WERI-Rb-1 (cell line): ENCODE measurements at regions not wholly inside any gene's neighbourhood (a gene's known extent, or its start where the extent isn't known, plus 50 kb on each side); places are given as distances from the start of the nearest gene placed in this dataset.

Source experiments
- DNase-seq: peaks from one replicate; pipeline ENCODE4 v3.0.0-alpha.2; 2020
- H3K27ac ChIP-seq: fragments of 250-450 bp; sonication (Bioruptor Pico); 2 replicates; pipeline ENCODE4 v1.5.1; 2020; ENCODE audit warnings: mild to moderate bottlenecking, moderate library complexity
- H3K27me3 ChIP-seq: fragments of 250-450 bp; sonication (Bioruptor Pico); 2 replicates; pipeline ENCODE4 v1.5.1; 2021; ENCODE audit warnings: mild to moderate bottlenecking, low read depth, moderate library complexity; ENCODE audit not compliant: insufficient read depth, severe bottlenecking
- H3K36me3 ChIP-seq: fragments of 250-450 bp; sonication (Bioruptor Pico); 2 replicates; pipeline ENCODE4 v1.5.1; 2020; ENCODE audit warnings: mild to moderate bottlenecking, moderate library complexity
- H3K4me3 ChIP-seq: 2 replicates; pipeline ENCODE4 v1.5.1; 2011; ENCODE audit warnings: low read depth, mild to moderate bottlenecking, control low read depth, low read length
- H3K9me3 ChIP-seq: fragments of 250-450 bp; sonication (Bioruptor Pico); 2 replicates; pipeline ENCODE4 v1.5.1; 2021; ENCODE audit warnings: mild to moderate bottlenecking, moderate library complexity; ENCODE audit not compliant: severe bottlenecking
- TF ChIP-seq, protein P1 (sequence below): IDR thresholded peaks from 2 replicates; pipeline ENCODE4 v1.5.1; 2011; ENCODE audit warnings: low read depth, mild to moderate bottlenecking, control low read depth, inconsistent platforms, low read length

DNA sequence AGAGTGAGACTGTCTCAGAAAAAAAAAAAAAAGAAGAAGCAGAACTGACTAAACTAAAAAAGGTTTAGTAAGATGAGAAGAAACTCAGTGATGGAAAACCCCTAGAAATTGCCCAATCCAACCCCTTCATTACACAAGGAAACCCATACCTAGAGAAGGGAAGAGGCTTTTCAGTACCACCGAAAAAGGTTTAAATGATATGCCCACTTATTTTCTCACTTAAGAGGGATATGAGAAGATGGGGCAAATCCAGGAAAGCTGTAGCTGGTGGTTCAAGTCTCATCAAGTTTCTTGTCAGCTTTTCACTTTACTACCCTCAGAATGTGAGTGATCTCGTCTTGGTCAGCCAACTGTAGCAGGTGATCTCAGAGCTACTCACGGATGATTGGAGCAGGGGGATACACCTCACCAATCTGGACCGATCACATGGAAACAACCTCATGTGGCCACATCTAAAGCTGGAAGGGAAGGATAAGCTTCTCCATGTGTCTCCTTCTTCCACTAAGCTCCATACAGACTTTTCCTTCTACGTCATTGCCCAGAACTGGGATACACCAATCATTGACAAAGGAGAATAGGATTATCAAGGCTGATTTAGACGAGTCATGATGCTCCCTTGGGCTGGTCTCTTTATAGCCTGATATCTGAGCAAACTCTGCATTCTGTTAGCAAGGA lies 126.7 kb upstream of the POU3F1 start:
- no peak for DNase-seq
- TF ChIP-seq, protein P1, sequence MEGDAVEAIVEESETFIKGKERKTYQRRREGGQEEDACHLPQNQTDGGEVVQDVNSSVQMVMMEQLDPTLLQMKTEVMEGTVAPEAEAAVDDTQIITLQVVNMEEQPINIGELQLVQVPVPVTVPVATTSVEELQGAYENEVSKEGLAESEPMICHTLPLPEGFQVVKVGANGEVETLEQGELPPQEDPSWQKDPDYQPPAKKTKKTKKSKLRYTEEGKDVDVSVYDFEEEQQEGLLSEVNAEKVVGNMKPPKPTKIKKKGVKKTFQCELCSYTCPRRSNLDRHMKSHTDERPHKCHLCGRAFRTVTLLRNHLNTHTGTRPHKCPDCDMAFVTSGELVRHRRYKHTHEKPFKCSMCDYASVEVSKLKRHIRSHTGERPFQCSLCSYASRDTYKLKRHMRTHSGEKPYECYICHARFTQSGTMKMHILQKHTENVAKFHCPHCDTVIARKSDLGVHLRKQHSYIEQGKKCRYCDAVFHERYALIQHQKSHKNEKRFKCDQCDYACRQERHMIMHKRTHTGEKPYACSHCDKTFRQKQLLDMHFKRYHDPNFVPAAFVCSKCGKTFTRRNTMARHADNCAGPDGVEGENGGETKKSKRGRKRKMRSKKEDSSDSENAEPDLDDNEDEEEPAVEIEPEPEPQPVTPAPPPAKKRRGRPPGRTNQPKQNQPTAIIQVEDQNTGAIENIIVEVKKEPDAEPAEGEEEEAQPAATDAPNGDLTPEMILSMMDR, result no peak
- Histone ChIP-seq H3K4me3 (no peak overlapping the region), H3K27me3 (no peaks in the 10 kb centered on the region), H3K9me3 (no peaks in the 10 kb centered on the region), H3K36me3 (no peaks in the 10 kb centered on the region), H3K27ac (no peak overlapping the region)

DNA sequence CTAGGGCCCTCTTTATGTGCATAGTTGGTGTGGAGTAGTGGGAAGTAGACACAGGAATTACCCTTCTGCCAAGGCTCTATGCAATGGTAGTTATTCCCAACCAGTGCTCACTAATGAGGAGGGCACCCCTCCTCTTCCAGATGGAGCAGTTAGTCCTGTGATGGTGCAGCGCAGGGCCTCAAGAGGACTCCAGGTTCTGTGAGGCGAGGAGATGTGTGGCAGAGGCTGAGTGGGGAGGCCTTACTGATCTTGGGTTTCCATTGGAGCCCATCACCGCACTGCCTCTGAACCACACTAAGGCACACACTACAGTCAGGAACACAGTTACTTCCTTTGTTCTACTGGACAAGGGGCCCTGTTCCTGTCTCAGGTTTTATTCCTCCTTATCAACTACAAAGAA lies 122.5 kb upstream of the POU3F1 start:
- H3K27me3 ChIP-seq, result no peaks in the 10 kb centered on the region
- no peaks in the 10 kb centered on the region for H3K36me3 ChIP-seq
- H3K27ac ChIP-seq, result no peak overlapping the region
- H3K4me3 ChIP-seq, result no peak overlapping the region
- no peak for DNase-seq
- no peaks in the 10 kb centered on the region for H3K9me3 ChIP-seq
- TF ChIP-seq, protein P1, result no peak

DNA sequence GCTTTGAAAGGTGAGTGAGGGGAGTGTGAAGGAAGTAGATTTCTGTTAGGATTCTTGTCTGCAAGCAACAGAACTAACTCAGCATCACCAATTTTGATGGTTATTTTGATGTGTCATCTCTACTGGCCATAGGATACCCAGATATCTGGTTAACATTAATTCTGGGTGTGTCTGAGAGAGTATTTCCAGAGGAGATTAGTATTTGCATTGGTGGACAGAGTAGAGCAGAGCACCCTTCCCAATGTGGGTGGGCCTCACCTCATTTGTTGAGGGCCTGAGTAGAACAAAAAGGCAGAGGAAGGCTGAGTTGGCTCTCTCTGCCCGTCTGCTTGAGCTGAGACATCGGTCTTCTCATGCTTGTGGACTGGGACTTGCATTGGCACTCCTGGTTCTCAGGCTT lies 121.8 kb upstream of the POU3F1 start:
- TF ChIP-seq, protein P1, result no peak
- H3K9me3 ChIP-seq, result no peaks in the 10 kb centered on the region

DNA sequence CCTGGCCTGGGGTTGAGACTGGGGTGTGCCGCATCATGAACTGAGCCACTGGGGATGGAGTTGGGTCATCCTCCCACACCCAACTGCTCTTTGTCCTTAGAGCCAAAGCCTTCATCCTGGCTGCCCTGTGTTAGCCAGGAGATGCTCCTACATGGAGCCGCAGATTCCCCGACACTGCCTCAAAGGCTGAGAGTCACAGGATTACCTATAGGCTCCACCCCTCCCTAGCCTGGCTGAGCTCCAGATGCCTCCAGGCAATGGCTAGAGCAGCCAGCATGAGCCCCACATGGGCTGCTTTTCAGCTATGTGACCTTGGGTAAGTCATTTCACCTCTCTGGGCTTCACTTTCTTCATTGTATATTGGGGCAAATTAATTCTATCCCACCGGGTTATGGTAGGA lies 119.9 kb upstream of the POU3F1 start:
- Histone ChIP-seq H3K27ac (no peak overlapping the region), H3K27me3 (no peaks in the 10 kb centered on the region), H3K4me3 (no peak overlapping the region), H3K9me3 (no peaks in the 10 kb centered on the region), H3K36me3 (no peaks in the 10 kb centered on the region)
- TF ChIP-seq, protein P1, result no peak
- DNase-seq, result peak; percentile 22

More for the DNA sequence above, 121.8 kb upstream of the POU3F1 start:
- no peaks in the 10 kb centered on the region for H3K36me3 ChIP-seq
- H3K4me3 ChIP-seq, result no peak overlapping the region
- DNase-seq, result no peak
- H3K27ac ChIP-seq, result no peak overlapping the region
- no peaks in the 10 kb centered on the region for H3K27me3 ChIP-seq

DNA sequence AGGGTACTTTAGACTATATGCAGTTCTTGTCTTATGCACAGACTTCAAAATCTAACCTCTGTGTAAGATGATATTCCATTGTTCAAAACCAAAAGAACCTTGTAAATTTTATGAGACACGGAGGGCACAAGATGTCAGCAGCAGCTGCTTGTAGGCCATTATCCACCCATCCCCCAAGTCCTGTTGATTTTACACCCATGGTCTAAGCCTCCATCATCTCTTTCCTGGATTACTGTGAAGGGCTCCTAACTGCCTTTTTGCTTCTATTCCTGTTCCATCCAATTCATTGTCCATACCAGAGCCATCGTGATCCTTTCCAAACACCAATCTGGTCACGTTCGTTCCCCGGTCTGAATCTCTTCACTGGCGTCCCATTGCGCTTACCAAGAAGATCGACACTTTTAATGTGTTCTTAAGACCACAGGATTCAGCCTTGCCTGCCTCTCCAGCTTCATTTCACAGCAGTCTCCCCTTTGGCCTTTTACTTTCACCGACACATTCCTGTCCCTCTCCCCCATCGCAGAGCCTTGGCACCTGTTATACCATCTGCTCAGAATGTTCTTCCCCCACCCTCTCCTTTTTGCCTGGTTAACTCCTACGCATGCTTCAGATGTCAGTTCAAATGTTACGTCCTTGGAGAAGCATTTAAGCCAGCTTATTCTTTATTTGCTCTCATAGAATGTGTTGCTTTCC lies 107.3 kb upstream of the POU3F1 start:
- Histone ChIP-seq H3K9me3 (peaks cover 2% of the 10 kb centered on the region), H3K27me3 (no peaks in the 10 kb centered on the region), H3K4me3 (no peak overlapping the region), H3K27ac (peak overlapping the region; percentile 30; the same call in 1 of the 2 replicates), H3K36me3 (no peaks in the 10 kb centered on the region)
- peak; percentile 36 for DNase-seq
- TF ChIP-seq, protein P1, result no peak
